ENCODE measurements at regions not wholly inside any gene's neighbourhood (a gene's known extent, or its start where the extent isn't known, plus 50 kb on each side); places are given as distances from the start of the nearest gene placed in this dataset.

- no peak for DNase-seq (ENCODE audit: low read depth, low spot score)
- POLR2A ChIA-PET = no interaction called here
- CTCF ChIA-PET = no interaction called here
- Histone ChIP-seq H3K27ac (ENCODE audit: low read depth, low read length) (no peak overlapping the region), H3K27me3 (ENCODE audit: control insufficient read depth, insufficient read depth, low read length) (no peaks in the 10 kb centered on the region), H3K4me3 (ENCODE audit: low read depth, low read length) (no peak overlapping the region), H3K9me3 (ENCODE audit: control insufficient read depth, insufficient read depth, low read length) (peaks cover 4% of the 10 kb centered on the region; the same call in 1 of the 2 replicates)
- no peak for TF ChIP-seq CTCF (IDR thresholded peaks at IDR 0.05; ENCODE audit: low read depth, low read length)
Observed at GRCh38 chr3:182500289-182500688, 293.0 kb upstream of the ATP11B start.

GRCh38 chr3:182501856-182502255 is 291.4 kb upstream of the ATP11B start:
- Histone ChIP-seq H3K27ac (ENCODE audit: low read depth, low read length) (no peak overlapping the region), H3K4me3 (ENCODE audit: low read depth, low read length) (no peak overlapping the region), H3K9me3 (ENCODE audit: control insufficient read depth, insufficient read depth, low read length) (peaks cover 4% of the 10 kb centered on the region; the same call in 1 of the 2 replicates), H3K27me3 (ENCODE audit: control insufficient read depth, insufficient read depth, low read length) (no peaks in the 10 kb centered on the region)
- POLR2A ChIA-PET = no interaction called here
- TF ChIP-seq CTCF (IDR thresholded peaks at IDR 0.05; ENCODE audit: low read depth, low read length) = no peak
- no peak for DNase-seq (ENCODE audit: low read depth, low spot score)
- CTCF ChIA-PET = no interaction called here

GRCh38 chr3:182503401-182503800 is 289.9 kb upstream of the ATP11B start:
- Histone ChIP-seq H3K27ac (ENCODE audit: low read depth, low read length) (no peak overlapping the region), H3K4me3 (ENCODE audit: low read depth, low read length) (no peak overlapping the region), H3K27me3 (ENCODE audit: control insufficient read depth, insufficient read depth, low read length) (no peaks in the 10 kb centered on the region), H3K9me3 (ENCODE audit: control insufficient read depth, insufficient read depth, low read length) (peaks cover 4% of the 10 kb centered on the region; the same call in 1 of the 2 replicates)
- no peak for TF ChIP-seq CTCF (IDR thresholded peaks at IDR 0.05; ENCODE audit: low read depth, low read length)
- ChIA-PET POLR2A (no interaction called here), CTCF (no interaction called here)
- DNase-seq (ENCODE audit: low read depth, low spot score) = no peak

- Histone ChIP-seq H3K9me3 (ENCODE audit: control insufficient read depth, insufficient read depth, low read length) (peaks cover 3% of the 10 kb centered on the region; the same call in 1 of the 2 replicates), H3K27ac (ENCODE audit: low read depth, low read length) (no peak overlapping the region), H3K27me3 (ENCODE audit: control insufficient read depth, insufficient read depth, low read length) (no peaks in the 10 kb centered on the region), H3K4me3 (ENCODE audit: low read depth, low read length) (no peak overlapping the region)
- ChIA-PET POLR2A (no interaction called here), CTCF (no interaction called here)
- TF ChIP-seq CTCF (IDR thresholded peaks at IDR 0.05; ENCODE audit: low read depth, low read length) = no peak
- no peak for DNase-seq (ENCODE audit: low read depth, low spot score)
Observed at GRCh38 chr3:182508919-182509711, 284.2 kb upstream of the ATP11B start.

GRCh38 chr3:182509844-182510460 is 283.4 kb upstream of the ATP11B start:
- ChIA-PET CTCF (no interaction called here), POLR2A (no interaction called here)
- Histone ChIP-seq H3K9me3 (ENCODE audit: control insufficient read depth, insufficient read depth, low read length) (peaks cover 3% of the 10 kb centered on the region; the same call in 1 of the 2 replicates), H3K4me3 (ENCODE audit: low read depth, low read length) (no peak overlapping the region), H3K27me3 (ENCODE audit: control insufficient read depth, insufficient read depth, low read length) (no peaks in the 10 kb centered on the region), H3K27ac (ENCODE audit: low read depth, low read length) (no peak overlapping the region)
- no peak for DNase-seq (ENCODE audit: low read depth, low spot score)
- no peak for TF ChIP-seq CTCF (IDR thresholded peaks at IDR 0.05; ENCODE audit: low read depth, low read length)
